WTC11 (cell line): ENCODE measurements at regions not wholly inside any gene's neighbourhood (a gene's known extent, or its start where the extent isn't known, plus 50 kb on each side); places are given as distances from the start of the nearest gene placed in this dataset.

Experiments
- ATF6 ChIP-seq: sonication (generic); formaldehyde crosslinking; IDR thresholded peaks from 2 replicates; pipeline ENCODE4 v1.8.1; 2023; ENCODE audit warnings: mild to moderate bottlenecking, missing genetic modification reagents
- CBFB ChIP-seq: sonication (generic); formaldehyde crosslinking; IDR thresholded peaks from 2 replicates; pipeline ENCODE4 v1.8.1; 2022; ENCODE audit warnings: mild to moderate bottlenecking, low read depth, missing genetic modification reagents
- CREB1 ChIP-seq: sonication (generic); formaldehyde crosslinking; IDR thresholded peaks from 2 replicates; pipeline ENCODE4 v1.8.0; 2023; ENCODE audit warnings: mild to moderate bottlenecking, missing genetic modification reagents
- FOXJ3 ChIP-seq: sonication (generic); formaldehyde crosslinking; IDR thresholded peaks from 2 replicates; pipeline ENCODE4 v1.9.0; 2021; ENCODE audit warnings: missing genetic modification reagents, mild to moderate bottlenecking, borderline replicate concordance
- NR2C2 ChIP-seq: sonication (generic); formaldehyde crosslinking; IDR thresholded peaks from 2 replicates; pipeline ENCODE4 v1.8.0; 2022; ENCODE audit warnings: mild to moderate bottlenecking, missing genetic modification reagents
- USF1 ChIP-seq: sonication (generic); formaldehyde crosslinking; IDR thresholded peaks from 2 replicates; pipeline ENCODE4 v1.8.0; 2022; ENCODE audit warnings: mild to moderate bottlenecking, missing genetic modification reagents
- ZNF396 ChIP-seq: fragments of 250-450 bp; sonication (Bioruptor Pico); IDR thresholded peaks from 2 replicates; pipeline ENCODE4 v1.8.0; 2021; ENCODE audit warnings: mild to moderate bottlenecking, moderate library complexity, borderline replicate concordance
- TF ChIP-seq, protein P1 (sequence below): fragments of 200-600 bp; IDR thresholded peaks from 2 replicates; pipeline ENCODE4 v1.8.0; 2022; ENCODE audit warnings: antibody characterized with exemption
- TF ChIP-seq, protein P2 (sequence below): fragments of 250-450 bp; sonication (Bioruptor Pico); IDR thresholded peaks from 2 replicates; pipeline ENCODE4 v1.9.0; 2021; ENCODE audit warnings: mild to moderate bottlenecking

GRCh38 chr6:163915131-163915530, 500.6 kb downstream of the QKI start:
- TF ChIP-seq NR2C2 (CRISPR knock-in tag) (no peak), FOXJ3 (CRISPR knock-in tag) (no peak), ATF6 (CRISPR knock-in tag) (no peak), USF1 (CRISPR knock-in tag) (no peak), CREB1 (CRISPR knock-in tag) (no peak), CBFB (CRISPR knock-in tag) (no peak), ZNF396 (CRISPR knock-in tag) (no peak)
- TF ChIP-seq, protein P1, sequence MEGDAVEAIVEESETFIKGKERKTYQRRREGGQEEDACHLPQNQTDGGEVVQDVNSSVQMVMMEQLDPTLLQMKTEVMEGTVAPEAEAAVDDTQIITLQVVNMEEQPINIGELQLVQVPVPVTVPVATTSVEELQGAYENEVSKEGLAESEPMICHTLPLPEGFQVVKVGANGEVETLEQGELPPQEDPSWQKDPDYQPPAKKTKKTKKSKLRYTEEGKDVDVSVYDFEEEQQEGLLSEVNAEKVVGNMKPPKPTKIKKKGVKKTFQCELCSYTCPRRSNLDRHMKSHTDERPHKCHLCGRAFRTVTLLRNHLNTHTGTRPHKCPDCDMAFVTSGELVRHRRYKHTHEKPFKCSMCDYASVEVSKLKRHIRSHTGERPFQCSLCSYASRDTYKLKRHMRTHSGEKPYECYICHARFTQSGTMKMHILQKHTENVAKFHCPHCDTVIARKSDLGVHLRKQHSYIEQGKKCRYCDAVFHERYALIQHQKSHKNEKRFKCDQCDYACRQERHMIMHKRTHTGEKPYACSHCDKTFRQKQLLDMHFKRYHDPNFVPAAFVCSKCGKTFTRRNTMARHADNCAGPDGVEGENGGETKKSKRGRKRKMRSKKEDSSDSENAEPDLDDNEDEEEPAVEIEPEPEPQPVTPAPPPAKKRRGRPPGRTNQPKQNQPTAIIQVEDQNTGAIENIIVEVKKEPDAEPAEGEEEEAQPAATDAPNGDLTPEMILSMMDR, result no peak
- TF ChIP-seq, protein P2, sequence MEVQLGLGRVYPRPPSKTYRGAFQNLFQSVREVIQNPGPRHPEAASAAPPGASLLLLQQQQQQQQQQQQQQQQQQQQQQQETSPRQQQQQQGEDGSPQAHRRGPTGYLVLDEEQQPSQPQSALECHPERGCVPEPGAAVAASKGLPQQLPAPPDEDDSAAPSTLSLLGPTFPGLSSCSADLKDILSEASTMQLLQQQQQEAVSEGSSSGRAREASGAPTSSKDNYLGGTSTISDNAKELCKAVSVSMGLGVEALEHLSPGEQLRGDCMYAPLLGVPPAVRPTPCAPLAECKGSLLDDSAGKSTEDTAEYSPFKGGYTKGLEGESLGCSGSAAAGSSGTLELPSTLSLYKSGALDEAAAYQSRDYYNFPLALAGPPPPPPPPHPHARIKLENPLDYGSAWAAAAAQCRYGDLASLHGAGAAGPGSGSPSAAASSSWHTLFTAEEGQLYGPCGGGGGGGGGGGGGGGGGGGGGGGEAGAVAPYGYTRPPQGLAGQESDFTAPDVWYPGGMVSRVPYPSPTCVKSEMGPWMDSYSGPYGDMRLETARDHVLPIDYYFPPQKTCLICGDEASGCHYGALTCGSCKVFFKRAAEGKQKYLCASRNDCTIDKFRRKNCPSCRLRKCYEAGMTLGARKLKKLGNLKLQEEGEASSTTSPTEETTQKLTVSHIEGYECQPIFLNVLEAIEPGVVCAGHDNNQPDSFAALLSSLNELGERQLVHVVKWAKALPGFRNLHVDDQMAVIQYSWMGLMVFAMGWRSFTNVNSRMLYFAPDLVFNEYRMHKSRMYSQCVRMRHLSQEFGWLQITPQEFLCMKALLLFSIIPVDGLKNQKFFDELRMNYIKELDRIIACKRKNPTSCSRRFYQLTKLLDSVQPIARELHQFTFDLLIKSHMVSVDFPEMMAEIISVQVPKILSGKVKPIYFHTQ (CRISPR knock-in tag), result no peak
